Aorta (tissue), 5 donors: ENCODE measurements at regions not wholly inside any gene's neighbourhood (a gene's known extent, or its start where the extent isn't known, plus 50 kb on each side); places are given as distances from the start of the nearest gene placed in this dataset.

Source experiments
- ATAC-seq: fragments of 200-7000 bp; cut with Tn5 transposase; one replicate; pipeline ENCODE4 v1.9.1; 2022; ENCODE audit warnings: moderate library complexity; ENCODE audit not compliant: low FRiP score
- DNase-seq, 2 donors: peaks; one replicate each; pipeline ENCODE4 v3.0.0-alpha.2; 2020
- H3K27ac ChIP-seq, 2 donors: one replicate each; pipeline ENCODE4 v1.5.1; 2013; ENCODE audit warnings: low read length in 2 of 2, mild to moderate bottlenecking in 2 of 2, moderate library complexity in 2 of 2, control low read depth in 1 of 2, inconsistent platforms in 1 of 2, low read depth in 1 of 2
- H3K27me3 ChIP-seq, 2 donors: one replicate each; pipeline ENCODE4 v1.6.1; 2013; ENCODE audit warnings: control low read depth in 1 of 2, low read length in 1 of 2, mild to moderate bottlenecking in 1 of 2, moderate library complexity in 1 of 2; ENCODE audit not compliant: insufficient read depth in 2 of 2, control insufficient read depth in 1 of 2
- H3K36me3 ChIP-seq, 2 donors: one replicate each; pipeline ENCODE4 v1.6.1; 2013; ENCODE audit warnings: control low read depth in 1 of 2, low read length in 1 of 2, mild to moderate bottlenecking in 1 of 2; ENCODE audit not compliant: insufficient read depth in 2 of 2, control insufficient read depth in 1 of 2
- H3K4me1 ChIP-seq, 2 donors: one replicate each; pipeline ENCODE4 v1.6.1; 2013; ENCODE audit warnings: low read length in 2 of 2, control low read depth in 1 of 2, mild to moderate bottlenecking in 1 of 2, moderate library complexity in 1 of 2; ENCODE audit not compliant: insufficient read depth in 2 of 2, control insufficient read depth in 1 of 2
- H3K4me3 ChIP-seq, 2 donors: one replicate each; pipeline ENCODE4 v1.5.1; 2013; ENCODE audit warnings: low read length in 2 of 2, control low read depth in 1 of 2, mild to moderate bottlenecking in 1 of 2
- H3K9me3 ChIP-seq: one replicate; pipeline ENCODE4 v1.6.1; 2013; ENCODE audit warnings: mild to moderate bottlenecking, low read length; ENCODE audit not compliant: control insufficient read depth
- WGBS, 2 donors: extraction: QIAGEN DNeasy Blood & Tissue Kit; methylation state at CpG; one replicate each; pipeline ENCODE4 v1.1.7; 2013; 5-methylcytosine and 5-hydroxymethylcytosine counted together
- intact Hi-C, 2 donors: fragments of 100-400 bp; cut with DNase I; formaldehyde crosslinking; loops; one replicate each; pipeline versions ENCODE4 v1.14.2 to v1.15.0; 2022
- donor health status: healthy with polysubstance abuse.
- donor health status: Bipolar disorder and iron deficiency.
- donor health status: DM: no; HTN: no; CAD: no.
- donor health status: DM: no; HTN: no; CAD: no.
- donor health status: DM: yes; HTN: yes; CAD: no.

DNA sequence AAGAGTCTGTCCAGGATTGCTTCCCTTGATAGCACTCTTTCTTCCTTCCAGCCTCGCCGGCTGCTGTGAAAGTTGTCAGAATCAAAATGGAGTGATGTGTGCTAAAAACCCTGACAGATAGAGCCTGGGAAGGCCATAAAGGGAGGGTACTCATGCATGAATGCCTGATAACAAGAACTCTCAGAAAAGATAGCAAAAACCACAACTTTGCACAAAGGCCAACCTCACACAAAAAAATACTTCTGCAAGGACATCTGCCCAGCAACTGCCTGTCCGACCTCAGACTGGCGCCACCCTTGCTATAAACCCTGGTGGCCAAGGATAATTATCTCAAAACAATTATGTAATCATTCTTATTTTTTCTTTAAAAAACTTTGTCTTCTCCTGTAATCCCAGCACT lies 133.2 kb upstream of the SVIL start:
- no peak for ATAC-seq
- Histone ChIP-seq H3K9me3 (no peaks in the 10 kb centered on the region), H3K27me3 (no peaks in the 10 kb centered on the region), H3K4me1 (peaks cover 0 to 1% of the 10 kb centered on the region in 2 donors), H3K27ac (no peak overlapping the region), H3K4me3 (no peak overlapping the region), H3K36me3 (no peaks in the 10 kb centered on the region)
- 92 to 94% methylated on average over 4 of the region's 4 CpGs for WGBS, 2 donors
- intact Hi-C loops = no loop called here
- no peak for DNase-seq

DNA sequence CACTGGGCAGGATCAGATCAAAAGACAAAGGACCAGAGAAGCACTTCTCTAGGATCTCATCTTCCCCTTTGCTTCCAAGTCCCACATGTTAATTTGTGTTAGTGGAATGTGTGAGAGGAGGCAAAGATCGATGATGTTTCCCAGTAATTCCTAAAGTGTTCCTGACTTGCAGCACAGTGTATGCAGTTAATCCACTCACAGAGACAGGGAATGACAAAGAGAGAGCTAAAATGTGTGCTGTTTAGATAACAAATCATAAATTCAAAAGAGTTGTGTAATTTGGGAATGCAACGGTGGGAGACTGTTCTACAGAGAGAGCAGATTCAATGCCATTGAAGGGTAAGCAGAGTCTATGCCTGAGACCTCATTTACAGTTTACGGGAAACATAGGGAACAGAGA lies 132.0 kb upstream of the SVIL start:
- intact Hi-C loops = no loop called here
- peaks cover 0 to 1% of the 10 kb centered on the region in 2 donors for H3K4me1 ChIP-seq

DNA sequence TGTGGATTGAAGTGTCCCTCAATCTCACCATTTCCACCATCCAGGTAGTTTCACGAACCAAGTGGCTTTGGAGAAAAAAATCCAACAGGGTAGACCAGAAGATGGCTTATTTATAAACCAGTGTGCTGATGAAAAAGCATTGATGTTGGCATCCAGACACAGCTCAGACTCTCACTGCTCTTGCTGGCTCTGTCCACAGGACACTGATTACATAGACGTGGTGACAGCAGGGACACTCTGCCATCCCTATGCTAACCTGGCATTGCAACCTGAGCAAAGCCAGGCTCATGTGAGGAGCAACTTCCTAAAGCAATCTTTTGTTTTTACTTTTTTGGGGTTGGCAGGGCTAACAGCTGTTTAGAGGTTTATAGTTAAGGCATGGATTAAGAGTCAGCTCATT lies 130.6 kb upstream of the SVIL start:
- intact Hi-C loops = no loop called here
- DNase-seq (no peak), ATAC-seq (no peak)
- H3K27ac ChIP-seq = no peak overlapping the region
- 70 to 76% methylated on average over 2 of the region's 2 CpGs for WGBS, 2 donors
- H3K4me3 ChIP-seq = no peak overlapping the region
- H3K9me3 ChIP-seq = no peaks in the 10 kb centered on the region
- no peaks in the 10 kb centered on the region for H3K36me3 ChIP-seq
- H3K4me1 ChIP-seq = no peaks in the 10 kb centered on the region
- H3K27me3 ChIP-seq = no peaks in the 10 kb centered on the region

More for the DNA sequence above, 132.0 kb upstream of the SVIL start:
- Histone ChIP-seq H3K36me3 (no peaks in the 10 kb centered on the region), H3K27ac (no peak overlapping the region), H3K9me3 (no peaks in the 10 kb centered on the region), H3K4me3 (no peak overlapping the region), H3K27me3 (no peaks in the 10 kb centered on the region)
- ATAC-seq (no peak), DNase-seq (no peak)
- 87 to 93% methylated on average over 3 of the region's 3 CpGs for WGBS, 2 donors

DNA sequence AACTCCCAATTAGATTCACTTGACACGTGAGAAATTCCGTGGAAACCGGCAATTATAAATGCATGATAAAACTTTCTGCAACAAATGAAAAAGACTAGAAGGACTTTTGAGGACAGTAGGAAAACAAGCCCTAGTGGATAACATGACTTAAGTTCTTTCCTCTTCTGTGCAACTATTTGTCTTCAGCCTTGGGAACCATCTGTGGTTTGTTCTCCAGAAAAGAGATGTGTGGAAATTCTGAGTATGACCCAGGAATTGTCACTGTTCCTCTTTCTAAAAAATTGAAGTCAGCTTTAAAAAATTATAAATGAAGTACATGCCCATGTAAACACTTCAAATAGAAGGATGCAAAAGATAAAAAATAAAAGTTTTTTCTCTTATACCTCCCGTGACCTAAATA lies 128.6 kb upstream of the SVIL start:
- 74 to 83% methylated on average over 4 of the region's 4 CpGs for WGBS, 2 donors
- DNase-seq (no peak), ATAC-seq (no peak)

DNA sequence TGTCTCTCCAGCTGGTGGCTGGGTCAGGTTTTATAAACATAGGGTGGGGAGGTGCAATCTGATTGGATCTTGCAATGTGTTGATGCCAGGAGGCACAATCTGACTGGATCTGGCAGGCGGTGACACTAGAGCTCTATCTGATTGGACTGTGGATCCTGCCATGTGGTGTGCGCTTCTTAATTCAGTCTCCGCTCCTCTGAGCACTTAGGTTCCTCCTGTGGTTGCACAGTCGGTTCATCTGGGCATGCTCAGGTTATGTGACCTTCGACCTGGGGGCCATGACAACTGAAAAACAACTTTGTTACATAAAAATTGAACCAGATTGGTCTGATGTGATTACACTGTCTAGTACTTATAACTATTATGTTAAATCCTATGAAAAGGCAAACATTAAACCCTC lies 127.1 kb upstream of the SVIL start:
- no peaks in the 10 kb centered on the region for H3K4me1 ChIP-seq
- no peak for ATAC-seq
- no peaks in the 10 kb centered on the region for H3K27me3 ChIP-seq
- no peaks in the 10 kb centered on the region for H3K36me3 ChIP-seq
- no peak for DNase-seq
- H3K9me3 ChIP-seq = no peaks in the 10 kb centered on the region
- H3K4me3 ChIP-seq = no peak overlapping the region
- intact Hi-C loops = no loop called here
- no peak overlapping the region for H3K27ac ChIP-seq
- WGBS, 2 donors = 95 to 99% methylated on average over 5 of the region's 5 CpGs

More for the DNA sequence above, 128.6 kb upstream of the SVIL start:
- H3K36me3 ChIP-seq = no peaks in the 10 kb centered on the region
- intact Hi-C loops = no loop called here
- no peaks in the 10 kb centered on the region for H3K4me1 ChIP-seq
- no peaks in the 10 kb centered on the region for H3K27me3 ChIP-seq
- H3K9me3 ChIP-seq = no peaks in the 10 kb centered on the region
- no peak overlapping the region for H3K27ac ChIP-seq
- no peak overlapping the region for H3K4me3 ChIP-seq

DNA sequence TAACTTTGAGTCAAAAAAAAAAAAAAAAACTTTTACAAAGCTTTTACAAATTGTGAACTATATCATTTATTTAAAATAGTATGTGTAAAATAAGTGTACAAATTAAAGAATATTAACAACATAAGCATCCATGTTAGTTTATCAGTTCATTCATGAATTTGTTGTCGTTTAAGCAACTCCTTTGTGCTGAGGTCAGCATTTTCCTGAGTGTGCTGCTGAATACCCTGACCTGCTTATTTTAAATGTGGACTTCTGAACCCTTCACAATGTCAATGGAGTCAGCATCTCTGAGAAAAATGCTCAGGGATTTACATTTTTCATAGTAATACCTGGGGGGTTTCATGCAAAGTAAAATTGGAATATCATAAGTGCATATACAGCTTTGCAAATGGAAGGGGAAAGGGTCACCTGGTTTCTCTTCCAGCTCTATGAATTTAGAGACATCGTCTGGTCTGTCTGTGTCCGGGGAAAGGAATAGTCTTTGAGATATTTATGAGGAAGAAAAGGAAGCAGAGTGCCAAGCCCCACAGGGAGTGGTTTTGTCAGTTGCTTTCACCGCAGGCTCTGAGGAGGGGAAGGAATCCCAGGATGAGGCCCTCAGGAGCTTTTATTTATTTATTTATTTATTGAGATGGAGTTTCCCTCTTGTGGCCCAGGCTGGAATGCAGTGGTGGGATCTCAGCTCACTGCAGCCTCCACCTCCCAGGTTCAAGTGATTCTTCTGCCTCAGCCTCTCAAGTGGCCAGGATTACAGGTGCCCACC lies 125.5 kb upstream of the SVIL start:
- Histone ChIP-seq H3K27ac (no peak overlapping the region), H3K36me3 (no peaks in the 10 kb centered on the region), H3K27me3 (no peaks in the 10 kb centered on the region), H3K9me3 (no peaks in the 10 kb centered on the region), H3K4me3 (no peak overlapping the region), H3K4me1 (no peaks in the 10 kb centered on the region)
- ATAC-seq = no peak
- WGBS, 2 donors = 92 to 94% methylated on average over 4 of the region's 4 CpGs
- intact Hi-C loops = no loop called here
- no peak for DNase-seq

DNA sequence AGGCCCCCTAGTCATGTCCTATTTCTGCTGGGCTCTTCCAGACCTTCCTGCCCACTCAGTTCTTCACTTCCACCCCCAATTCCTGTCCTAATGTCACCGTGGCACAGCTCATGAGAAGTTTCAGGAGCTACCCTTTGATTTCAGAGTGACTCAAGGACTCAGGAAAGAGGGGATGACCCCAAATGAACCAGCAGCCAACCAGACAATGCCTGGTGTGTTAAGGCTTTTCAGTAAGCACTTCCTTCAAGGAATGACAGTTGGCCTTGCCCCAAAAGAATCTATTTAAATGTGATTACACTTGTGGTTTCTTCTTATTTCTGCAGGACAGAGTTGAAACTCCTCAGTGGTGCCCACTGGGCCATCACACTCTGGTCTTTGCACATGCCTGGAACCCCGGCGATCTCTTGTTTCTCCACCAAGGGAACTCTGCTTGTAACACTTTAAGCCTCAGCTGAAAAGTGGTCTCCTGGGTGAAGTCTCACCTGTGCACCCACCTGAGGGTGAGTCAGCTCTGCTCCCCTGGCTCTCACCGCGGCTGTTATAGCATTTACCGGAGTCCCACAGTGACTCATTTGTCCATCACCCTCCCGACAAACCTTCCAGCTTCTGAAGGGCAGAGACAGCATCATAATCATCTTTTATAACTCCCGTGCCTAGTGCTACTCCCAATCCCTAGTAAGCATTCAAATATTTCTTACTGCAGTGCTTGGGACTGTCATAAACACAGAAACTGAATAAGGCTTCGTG lies 123.0 kb upstream of the SVIL start:
- intact Hi-C loops = no loop called here
- H3K36me3 ChIP-seq = no peaks in the 10 kb centered on the region
- H3K9me3 ChIP-seq = no peaks in the 10 kb centered on the region
- H3K27me3 ChIP-seq = no peaks in the 10 kb centered on the region
- 80 to 87% methylated on average over 9 of the region's 9 CpGs for WGBS, 2 donors
- no peak overlapping the region for H3K27ac ChIP-seq
- no peak for ATAC-seq
- no peak overlapping the region for H3K4me3 ChIP-seq
- DNase-seq = no peak
- H3K4me1 ChIP-seq = no peaks in the 10 kb centered on the region

DNA sequence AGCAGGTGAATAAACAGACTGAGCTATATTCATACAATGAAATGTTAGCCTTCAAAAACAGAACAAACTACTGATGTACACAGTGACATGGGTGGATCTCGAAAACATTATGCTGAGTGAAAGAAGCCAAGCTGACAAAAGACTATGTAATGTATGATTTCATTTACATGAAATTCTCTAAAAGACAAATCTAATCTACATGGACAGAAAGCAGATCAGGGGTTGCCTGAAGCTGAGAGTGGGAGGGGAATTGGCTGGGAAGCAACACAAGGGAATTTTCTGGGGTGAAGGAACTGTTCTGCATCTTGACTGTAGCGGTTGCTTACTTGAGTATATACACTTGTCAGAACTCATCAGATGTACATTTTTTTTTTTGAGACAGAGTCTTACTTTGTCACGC lies 121.7 kb upstream of the SVIL start:
- no peaks in the 10 kb centered on the region for H3K36me3 ChIP-seq
- no peak for DNase-seq
- WGBS, 2 donors = 93% methylated on average over 3 of the region's 3 CpGs
- no peak for ATAC-seq
- no peaks in the 10 kb centered on the region for H3K27me3 ChIP-seq
- H3K4me3 ChIP-seq = no peak overlapping the region
- intact Hi-C loops = no loop called here
- H3K27ac ChIP-seq = no peak overlapping the region
- H3K9me3 ChIP-seq = no peaks in the 10 kb centered on the region
- peaks cover 0 to 2% of the 10 kb centered on the region in 2 donors for H3K4me1 ChIP-seq

DNA sequence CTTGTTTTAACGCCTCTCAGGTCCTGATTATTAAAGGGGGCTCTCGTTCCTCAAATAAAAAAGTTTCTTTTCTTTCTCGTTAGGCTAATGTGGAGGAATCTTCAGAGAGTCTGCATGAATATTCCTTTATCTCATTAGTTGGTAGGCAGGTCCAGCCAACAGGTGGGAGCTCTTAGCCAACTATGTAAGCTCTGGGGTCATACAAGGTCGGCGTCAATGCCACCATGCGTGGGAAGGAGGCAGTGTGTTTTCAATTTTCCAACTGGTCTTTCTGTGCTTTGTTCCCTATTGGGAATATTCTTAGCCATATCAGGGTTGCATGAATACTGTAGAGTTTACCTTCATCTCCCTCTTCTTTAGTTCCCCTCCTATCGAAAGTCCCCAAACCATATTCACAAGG lies 118.5 kb upstream of the SVIL start:
- Histone ChIP-seq H3K4me1 (peaks cover 1 to 7% of the 10 kb centered on the region in 2 donors), H3K36me3 (no peaks in the 10 kb centered on the region), H3K9me3 (no peaks in the 10 kb centered on the region), H3K27ac (no peak overlapping the region), H3K4me3 (no peak overlapping the region), H3K27me3 (no peaks in the 10 kb centered on the region)
- intact Hi-C loops = no loop called here
- ATAC-seq (no peak), DNase-seq (no peak)
- 94 to 95% methylated on average over 7 of the region's 7 CpGs for WGBS, 2 donors
